GM18511 (cell line): ENCODE measurements at regions not wholly inside any gene's neighbourhood (a gene's known extent, or its start where the extent isn't known, plus 50 kb on each side); places are given as distances from the start of the nearest gene placed in this dataset.
"Not testable (repeated sequence)": the region's sequence is repeated elsewhere in the genome, so short reads cannot be mapped to it uniquely, and the experiment has no call there.

Experiments
- ATAC-seq: cut with Tn5 transposase; IDR thresholded peaks from one replicate; pipeline ENCODE4 v1.9.1; 2021; ENCODE audit warnings: mild to moderate bottlenecking, moderate library complexity; ENCODE audit not compliant: unreplicated experiment

DNA sequence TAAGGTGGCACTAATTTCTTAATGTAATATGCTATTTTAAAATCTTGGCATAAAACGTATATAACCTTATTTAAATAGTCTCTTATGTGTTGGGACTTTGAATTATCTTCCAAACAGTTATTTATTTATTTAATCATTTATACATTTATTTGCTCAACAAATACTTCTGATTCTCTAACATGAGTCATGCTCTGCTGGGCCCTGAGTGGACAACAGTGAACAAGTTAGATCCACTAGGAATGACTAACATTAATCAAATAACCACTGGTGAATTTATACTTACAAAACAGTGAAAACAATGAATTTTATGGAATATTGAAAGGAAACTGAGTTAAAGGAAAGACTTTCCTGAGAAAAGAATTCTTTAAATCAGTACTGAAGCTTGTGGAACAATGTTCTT, 1257.2 kb upstream of the CHAC2 start:
- no peak for ATAC-seq

GRCh38 chr2:52502476-52502860, 1265.1 kb upstream of the CHAC2 start:
- ATAC-seq = no peak

GRCh38 chr2:52501715-52502475, 1265.7 kb upstream of the CHAC2 start:
- no peak for ATAC-seq

DNA sequence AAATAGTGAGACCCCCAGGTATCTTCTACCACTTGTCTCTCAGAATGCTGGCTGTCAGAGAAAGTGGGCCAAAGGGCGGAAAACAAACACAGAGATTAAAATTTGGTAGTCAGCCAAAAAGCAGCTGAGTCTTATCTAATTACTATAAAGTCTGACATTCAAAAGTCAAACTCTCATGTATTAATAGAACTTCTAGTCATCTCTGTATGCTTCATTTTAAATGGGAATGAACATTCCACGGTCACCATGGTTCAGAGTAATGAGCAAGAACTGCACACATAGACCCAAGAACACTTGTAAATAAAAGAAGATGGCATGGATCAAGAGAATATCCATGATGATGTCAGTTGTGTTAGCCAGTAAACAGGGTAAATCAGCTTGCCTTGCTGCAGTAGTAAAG, 1267.0 kb upstream of the CHAC2 start:
- no peak for ATAC-seq

- no peak for ATAC-seq
These were observed 1269.4 kb upstream of the CHAC2 start for GRCh38 chr2:52498077-52498750.

GRCh38 chr2:52495816-52496215, 1271.8 kb upstream of the CHAC2 start:
- no peak for ATAC-seq

DNA sequence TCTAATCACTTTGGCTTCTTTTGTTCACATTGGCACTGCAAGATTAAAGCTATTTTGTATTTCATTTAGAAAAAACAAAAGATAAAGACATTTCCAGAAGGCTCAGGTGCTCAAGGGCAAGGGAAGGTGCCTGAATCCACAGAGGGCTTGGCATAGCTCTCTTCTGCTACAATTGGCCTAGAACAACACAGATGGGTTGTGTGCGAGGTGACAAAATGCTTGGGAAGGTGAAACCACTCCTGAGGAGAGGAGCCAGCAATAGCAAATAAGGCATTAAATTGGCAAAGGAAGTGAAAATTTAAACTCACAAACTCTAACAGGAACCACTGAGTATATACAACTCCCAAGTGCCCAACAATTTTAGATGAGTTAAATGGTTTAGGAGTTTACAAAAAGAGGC, 1290.4 kb upstream of the CHAC2 start:
- ATAC-seq = no peak

GRCh38 chr2:52475590-52475989, 1292.0 kb upstream of the CHAC2 start:
- ATAC-seq = no peak

DNA sequence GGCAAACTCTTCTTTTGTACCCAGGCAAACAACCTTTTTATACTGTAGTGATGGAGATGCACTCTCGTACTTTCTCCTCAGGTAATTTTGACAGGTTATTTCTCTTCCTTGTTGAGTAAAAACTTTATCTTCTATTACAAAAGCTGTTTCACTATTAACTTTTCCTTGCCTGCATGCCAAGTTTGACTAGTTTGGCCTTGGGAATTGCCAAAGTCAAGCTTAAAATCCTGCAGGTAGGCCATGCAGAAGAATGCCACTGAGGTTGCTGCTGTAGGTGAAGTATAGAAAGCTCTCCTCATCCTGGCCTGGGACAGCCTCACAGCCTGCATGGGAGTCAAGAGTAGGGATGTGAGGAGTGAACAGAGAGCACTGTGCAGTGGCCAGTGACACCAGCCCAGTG, 1293.5 kb upstream of the CHAC2 start:
- no peak for ATAC-seq

- ATAC-seq = no peak
These were observed 1294.1 kb upstream of the CHAC2 start for GRCh38 chr2:52473526-52473925.

DNA sequence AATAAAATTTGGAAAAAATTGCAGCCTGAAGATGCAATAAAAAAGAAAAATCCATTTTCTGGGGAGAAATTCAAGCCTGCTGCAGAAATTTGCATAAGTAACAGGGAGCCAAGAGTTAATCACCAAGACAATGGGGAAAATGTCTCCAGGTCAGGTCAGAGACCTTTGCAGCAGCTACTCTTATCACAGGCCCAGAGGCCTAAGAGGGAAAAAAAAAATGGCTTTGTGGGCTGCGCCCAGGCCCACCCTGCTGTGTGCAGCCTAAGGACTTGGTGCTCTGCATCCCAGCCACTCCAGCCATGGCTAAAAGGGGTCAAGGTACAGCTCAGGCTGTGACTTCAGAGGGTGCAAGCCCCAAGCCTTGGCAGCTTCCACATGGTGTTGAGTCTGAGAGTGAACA, 1297.1 kb upstream of the CHAC2 start:
- not testable (repeated sequence) for ATAC-seq

DNA sequence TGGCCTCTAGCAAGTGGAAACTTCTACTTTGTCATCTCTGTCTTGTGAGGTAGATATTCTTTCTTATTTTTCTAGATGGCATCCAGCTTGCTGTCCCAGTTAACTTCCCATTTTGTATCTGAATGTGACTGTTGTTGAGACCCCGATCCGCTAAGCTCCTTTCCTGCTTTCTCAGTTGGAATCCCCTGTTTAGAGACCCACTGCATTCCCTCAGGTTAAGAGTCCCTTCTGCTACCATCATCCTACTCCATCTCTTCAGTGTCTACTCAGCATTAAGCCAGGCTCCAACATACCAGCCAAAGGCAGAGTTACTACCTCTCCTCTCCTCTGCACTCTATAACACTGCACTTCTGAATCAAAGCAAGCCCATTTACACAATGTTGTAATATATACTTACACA, 1300.4 kb upstream of the CHAC2 start:
- no peak for ATAC-seq

GRCh38 chr2:52465287-52465686, 1302.3 kb upstream of the CHAC2 start:
- no peak for ATAC-seq

GRCh38 chr2:52463457-52463856, 1304.1 kb upstream of the CHAC2 start:
- no peak for ATAC-seq

- no peak for ATAC-seq
These were observed 1310.8 kb upstream of the CHAC2 start for GRCh38 chr2:52456561-52457377.

DNA sequence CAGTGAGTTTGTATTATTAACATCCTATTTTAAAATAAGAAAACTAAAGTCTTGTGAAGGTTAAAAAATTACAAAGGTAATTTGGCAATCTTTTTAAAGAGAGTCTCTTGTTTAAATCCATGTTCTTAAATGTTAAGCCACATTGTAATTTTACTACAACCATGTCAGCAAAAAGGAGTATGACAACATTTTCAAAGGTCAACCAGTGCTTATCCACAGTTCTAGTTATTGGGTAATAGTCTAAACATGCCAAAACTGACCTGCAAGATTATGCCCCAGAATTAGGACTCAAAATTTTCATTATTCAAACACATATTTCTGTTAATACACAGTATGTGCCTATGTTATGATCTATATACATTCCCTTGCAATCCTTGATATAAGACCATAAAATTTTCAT, 1312.6 kb upstream of the CHAC2 start:
- no peak for ATAC-seq

DNA sequence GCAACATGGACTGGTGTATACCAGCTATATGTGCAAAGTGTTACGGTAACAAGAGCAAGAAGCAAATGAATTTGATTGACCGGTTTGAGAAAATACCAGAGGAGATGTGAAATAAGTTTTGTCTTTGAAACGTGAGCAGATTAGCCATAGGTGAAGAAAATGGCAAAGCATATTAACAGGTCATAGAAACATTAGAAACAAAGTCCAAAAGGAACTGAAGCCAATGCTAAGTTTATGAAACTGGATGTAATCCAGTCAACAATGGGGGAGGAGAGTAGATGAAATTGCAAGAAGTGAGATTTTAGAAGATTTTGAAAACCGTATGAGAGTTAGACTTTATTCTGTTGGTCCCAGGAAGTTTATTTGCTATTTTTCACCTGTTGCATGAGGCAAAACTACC, 1315.4 kb upstream of the CHAC2 start:
- no peak for ATAC-seq

- no peak for ATAC-seq
These were observed 1321.9 kb upstream of the CHAC2 start for GRCh38 chr2:52445686-52446085.

DNA sequence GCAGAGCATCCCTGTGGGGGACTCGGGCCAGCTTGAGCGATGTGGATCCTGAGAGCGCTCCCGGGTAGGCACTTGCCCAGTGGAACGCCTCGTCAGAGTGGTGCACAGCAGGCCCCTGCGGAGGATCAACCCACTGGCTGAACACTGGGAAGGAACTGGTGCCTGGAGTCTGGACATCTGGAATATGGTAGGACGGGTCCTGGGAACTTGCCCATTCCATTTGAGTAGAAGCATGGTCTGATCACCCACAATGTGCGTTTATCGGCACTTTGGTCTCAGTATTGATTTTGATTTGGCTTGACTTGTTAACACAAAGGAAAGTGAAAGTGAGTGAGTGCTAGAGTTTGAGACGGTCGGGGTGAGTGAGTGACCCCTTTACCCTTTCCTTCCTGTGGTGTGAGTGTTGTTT, 1336.2 kb upstream of the CHAC2 start:
- no peak for ATAC-seq

DNA sequence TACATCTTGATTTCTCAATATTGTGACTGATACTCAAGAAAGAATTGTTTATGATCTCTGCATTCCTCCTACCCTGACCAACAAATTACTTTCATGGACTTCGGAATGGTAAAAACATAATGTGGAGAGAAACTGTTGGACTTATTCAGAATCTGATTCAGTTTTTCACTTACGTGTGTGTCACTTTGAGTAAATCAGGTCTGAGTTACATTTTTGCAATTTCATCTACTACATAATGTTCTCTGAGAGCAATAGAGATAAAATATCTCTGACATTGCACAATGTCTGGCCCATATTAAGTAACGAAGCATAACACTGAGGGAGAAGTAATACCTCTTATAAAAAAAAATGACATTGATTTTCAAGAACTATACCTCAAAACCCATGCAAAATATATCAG, 1337.9 kb upstream of the CHAC2 start:
- ATAC-seq = no peak

GRCh38 chr2:52429171-52429570, 1338.4 kb upstream of the CHAC2 start:
- no peak for ATAC-seq

DNA sequence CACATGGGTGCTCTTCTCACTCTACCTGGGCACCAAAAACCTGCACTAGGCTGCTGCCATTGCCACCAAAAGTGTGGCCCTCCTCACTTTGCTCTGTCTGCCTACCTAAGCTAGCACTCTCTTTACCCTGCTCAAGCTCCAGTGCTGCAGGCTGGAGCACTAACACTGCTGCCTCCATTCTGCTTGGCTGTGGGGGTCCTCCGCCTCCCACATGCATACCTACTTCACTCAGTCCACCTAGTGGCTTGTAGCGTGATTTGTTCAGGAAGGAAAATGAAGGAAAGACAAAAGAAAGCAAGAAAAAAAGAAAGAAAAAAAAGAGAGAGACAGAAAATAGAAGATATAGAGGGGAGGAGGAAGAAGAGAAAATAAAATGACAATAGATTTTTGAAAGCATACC, 1339.4 kb upstream of the CHAC2 start:
- no peak for ATAC-seq
